ENCODE measurements at regions not wholly inside any gene's neighbourhood (a gene's known extent, or its start where the extent isn't known, plus 50 kb on each side); places are given as distances from the start of the nearest gene placed in this dataset.

- no peaks in the 10 kb centered on the region for H3K27me3 ChIP-seq
- ATAC-seq (ENCODE audit: low FRiP score in 2 of 2) = no peak
- no peaks in the 10 kb centered on the region for H3K4me1 ChIP-seq
- H3K27ac ChIP-seq = no peak overlapping the region
- no peak overlapping the region for H3K4me3 ChIP-seq
- TF ChIP-seq POLR2A (IDR thresholded peaks at IDR 0.05) (no peak), POLR2AphosphoS5 (IDR thresholded peaks at IDR 0.05) (no peak), EP300 (IDR thresholded peaks at IDR 0.05) (no peak)
- TF ChIP-seq, protein P1, sequence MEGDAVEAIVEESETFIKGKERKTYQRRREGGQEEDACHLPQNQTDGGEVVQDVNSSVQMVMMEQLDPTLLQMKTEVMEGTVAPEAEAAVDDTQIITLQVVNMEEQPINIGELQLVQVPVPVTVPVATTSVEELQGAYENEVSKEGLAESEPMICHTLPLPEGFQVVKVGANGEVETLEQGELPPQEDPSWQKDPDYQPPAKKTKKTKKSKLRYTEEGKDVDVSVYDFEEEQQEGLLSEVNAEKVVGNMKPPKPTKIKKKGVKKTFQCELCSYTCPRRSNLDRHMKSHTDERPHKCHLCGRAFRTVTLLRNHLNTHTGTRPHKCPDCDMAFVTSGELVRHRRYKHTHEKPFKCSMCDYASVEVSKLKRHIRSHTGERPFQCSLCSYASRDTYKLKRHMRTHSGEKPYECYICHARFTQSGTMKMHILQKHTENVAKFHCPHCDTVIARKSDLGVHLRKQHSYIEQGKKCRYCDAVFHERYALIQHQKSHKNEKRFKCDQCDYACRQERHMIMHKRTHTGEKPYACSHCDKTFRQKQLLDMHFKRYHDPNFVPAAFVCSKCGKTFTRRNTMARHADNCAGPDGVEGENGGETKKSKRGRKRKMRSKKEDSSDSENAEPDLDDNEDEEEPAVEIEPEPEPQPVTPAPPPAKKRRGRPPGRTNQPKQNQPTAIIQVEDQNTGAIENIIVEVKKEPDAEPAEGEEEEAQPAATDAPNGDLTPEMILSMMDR (IDR thresholded peaks at IDR 0.05) = no peak
- peaks cover 0 to 5% (median 0%) of the 10 kb centered on the region in 4 donors for H3K9me3 ChIP-seq
- WGBS, 2 donors = 94 to 100% methylated on average over 1 of the region's 1 CpG
- DNase-seq = no peak
- H3K36me3 ChIP-seq = no peaks in the 10 kb centered on the region
These were observed 536.0 kb downstream of the BTBD3 start for GRCh38 chr20:12453711-12454110.

GRCh38 chr20:12455148-12455547, 537.5 kb downstream of the BTBD3 start:
- TF ChIP-seq POLR2A (IDR thresholded peaks at IDR 0.05) (no peak), EP300 (IDR thresholded peaks at IDR 0.05) (no peak), POLR2AphosphoS5 (IDR thresholded peaks at IDR 0.05) (no peak)
- TF ChIP-seq, protein P1 (IDR thresholded peaks at IDR 0.05) = no peak
- no peaks in the 10 kb centered on the region for H3K4me1 ChIP-seq
- peaks cover 0 to 5% (median 0%) of the 10 kb centered on the region in 4 donors for H3K9me3 ChIP-seq
- H3K36me3 ChIP-seq = no peaks in the 10 kb centered on the region
- ATAC-seq (ENCODE audit: low FRiP score in 2 of 2) (no peak), DNase-seq (peak in 1 of 2 donors; percentile 27)
- H3K4me3 ChIP-seq = no peak overlapping the region
- no peaks in the 10 kb centered on the region for H3K27me3 ChIP-seq
- H3K27ac ChIP-seq = no peak overlapping the region

GRCh38 chr20:12458241-12458640, 540.5 kb downstream of the BTBD3 start:
- no peak for DNase-seq
- no peaks in the 10 kb centered on the region for H3K9me3 ChIP-seq
- H3K4me1 ChIP-seq = no peaks in the 10 kb centered on the region
- H3K36me3 ChIP-seq = no peaks in the 10 kb centered on the region
- no peak overlapping the region for H3K4me3 ChIP-seq
- TF ChIP-seq, protein P1 (IDR thresholded peaks at IDR 0.05) = no peak
- no peak for TF ChIP-seq POLR2AphosphoS5 (IDR thresholded peaks at IDR 0.05)
- TF ChIP-seq POLR2A (IDR thresholded peaks at IDR 0.05) = no peak
- TF ChIP-seq EP300 (IDR thresholded peaks at IDR 0.05) = no peak
- H3K27ac ChIP-seq = no peak overlapping the region
- no peaks in the 10 kb centered on the region for H3K27me3 ChIP-seq
- ATAC-seq (ENCODE audit: low FRiP score in 2 of 2) = no peak

DNA sequence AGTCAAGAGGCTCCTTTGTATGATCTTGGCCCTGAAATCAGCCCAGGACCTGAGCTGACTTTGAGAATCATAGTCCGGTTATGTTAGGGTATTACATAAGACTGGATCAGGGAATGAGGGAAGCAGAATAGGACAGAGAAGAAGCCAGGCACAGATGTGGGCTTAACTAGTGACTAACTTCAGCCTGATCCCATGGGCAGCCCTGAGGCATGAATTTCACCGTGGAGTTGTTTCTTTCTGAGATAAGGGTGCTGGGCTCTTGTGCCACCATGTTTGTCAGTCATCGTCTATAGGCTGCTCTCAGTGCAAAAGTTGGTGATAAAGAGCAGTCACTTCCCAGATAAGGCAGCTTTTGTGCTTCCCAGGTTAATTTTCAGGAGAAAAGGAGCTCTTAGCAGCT, 544.7 kb upstream of the SPTLC3 start:
- Histone ChIP-seq H3K4me1 (no peaks in the 10 kb centered on the region), H3K4me3 (no peak overlapping the region), H3K27me3 (no peaks in the 10 kb centered on the region), H3K36me3 (no peaks in the 10 kb centered on the region), H3K9me3 (no peaks in the 10 kb centered on the region), H3K27ac (no peak overlapping the region)
- ATAC-seq (ENCODE audit: low FRiP score in 2 of 2) = no peak
- TF ChIP-seq POLR2A (IDR thresholded peaks at IDR 0.05) (no peak), EP300 (IDR thresholded peaks at IDR 0.05) (no peak)
- TF ChIP-seq, protein P1 (IDR thresholded peaks at IDR 0.05) = no peak
- WGBS, 2 donors = 71 to 87% methylated on average over 3 of the region's 3 CpGs
- DNase-seq = no peak

DNA sequence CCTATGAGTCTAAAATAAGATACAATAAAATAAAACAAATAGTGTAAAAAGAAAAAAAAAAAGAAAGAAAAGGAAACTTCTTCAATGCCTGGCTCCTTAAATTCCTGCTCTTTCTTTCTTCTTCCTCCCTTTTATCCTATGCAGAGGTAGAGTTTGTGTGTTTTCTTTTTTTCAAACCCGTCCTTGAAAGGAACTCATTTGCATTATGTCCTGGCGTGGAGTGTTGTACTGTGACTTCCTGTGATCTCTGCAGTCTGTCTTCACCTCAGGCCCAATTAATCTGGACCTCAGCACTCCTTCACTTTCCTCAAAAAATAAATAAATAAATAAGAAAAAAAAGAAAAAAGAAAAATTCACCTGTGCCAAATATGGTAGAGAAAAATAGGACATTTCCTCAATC, 541.9 kb upstream of the SPTLC3 start:
- no peak for TF ChIP-seq EP300 (IDR thresholded peaks at IDR 0.05)
- no peak for TF ChIP-seq POLR2AphosphoS5 (IDR thresholded peaks at IDR 0.05)
- DNase-seq (no peak), ATAC-seq (ENCODE audit: low FRiP score in 2 of 2) (no peak)
- Histone ChIP-seq H3K4me1 (no peaks in the 10 kb centered on the region), H3K36me3 (no peaks in the 10 kb centered on the region), H3K27me3 (no peaks in the 10 kb centered on the region), H3K27ac (no peak overlapping the region), H3K9me3 (no peaks in the 10 kb centered on the region), H3K4me3 (no peak overlapping the region)
- WGBS, 2 donors = 34 to 52% methylated on average over 2 of the region's 2 CpGs

Data from upper lobe of left lung (tissue), 6 donors.